Endothelial cell of umbilical vein (primary cell): ENCODE measurements at regions not wholly inside any gene's neighbourhood (a gene's known extent, or its start where the extent isn't known, plus 50 kb on each side); places are given as distances from the start of the nearest gene placed in this dataset.

Experiments
- CTCF ChIP-seq, 2 donors: IDR thresholded peaks; 1 replicate in 1 of 2; 2 replicates in 1 of 2; pipeline ENCODE4 v1.5.1; 2011; ENCODE audit warnings: low read length in 2 of 2, mild to moderate bottlenecking in 2 of 2, moderate library complexity in 2 of 2, control low read depth in 1 of 2, inconsistent platforms in 1 of 2, low read depth in 1 of 2; ENCODE audit not compliant: insufficient read depth in 1 of 2; ENCODE audit errors: extremely low read depth in 1 of 2
- EZH2 ChIP-seq: IDR thresholded peaks from 2 replicates; pipeline ENCODE4 v1.6.1; 2012; ENCODE audit warnings: borderline replicate concordance, low read depth, mild to moderate bottlenecking, moderate library complexity, low read length, inconsistent platforms; ENCODE audit not compliant: severe bottlenecking
- JUN ChIP-seq: IDR thresholded peaks from 2 replicates; pipeline ENCODE4 v1.6.1; 2011; ENCODE audit warnings: borderline replicate concordance, low read depth; ENCODE audit not compliant: insufficient read length, insufficient read depth
- POLR2A ChIP-seq: IDR thresholded peaks from 2 replicates; pipeline ENCODE4 v1.6.1; 2012; ENCODE audit warnings: low read depth, mild to moderate bottlenecking, control low read depth, low read length
- POLR2AphosphoS5 ChIP-seq: IDR thresholded peaks from 2 replicates; pipeline ENCODE4 v1.6.1; 2012; ENCODE audit warnings: low read depth, mild to moderate bottlenecking, control low read depth, low read length, moderate library complexity; ENCODE audit not compliant: insufficient read depth

GRCh38 chr2:60096556-60096955 lies 456.9 kb downstream of the BCL11A start:
- no peak for TF ChIP-seq CTCF (IDR thresholded peaks at IDR 0.05; ENCODE audit: extremely low read depth in 1 of 2, insufficient read depth in 1 of 2, low read depth in 1 of 2, low read length in 2 of 2)
- no peak for TF ChIP-seq POLR2AphosphoS5
- no peak for TF ChIP-seq EZH2
- no peak for TF ChIP-seq POLR2A
- no peak for TF ChIP-seq JUN
